WTC11 (cell line): ENCODE measurements at regions not wholly inside any gene's neighbourhood (a gene's known extent, or its start where the extent isn't known, plus 50 kb on each side); places are given as distances from the start of the nearest gene placed in this dataset.

Experiments
- ESRRA ChIP-seq: sonication (generic); formaldehyde crosslinking; IDR thresholded peaks from 2 replicates; pipeline ENCODE4 v1.8.1; 2022; ENCODE audit warnings: mild to moderate bottlenecking, missing genetic modification reagents, borderline replicate concordance
- GABPB1 ChIP-seq: sonication (generic); formaldehyde crosslinking; IDR thresholded peaks from 2 replicates; pipeline ENCODE4 v1.8.1; 2023; ENCODE audit warnings: mild to moderate bottlenecking, missing genetic modification reagents
- JUN ChIP-seq: sonication (generic); formaldehyde crosslinking; IDR thresholded peaks from 2 replicates; pipeline ENCODE4 v1.8.0; 2023; ENCODE audit warnings: mild to moderate bottlenecking, missing genetic modification reagents
- NFYB ChIP-seq: sonication (generic); formaldehyde crosslinking; conservative IDR thresholded peaks from 2 replicates; pipeline ENCODE4 v1.8.0; 2022; ENCODE audit warnings: low read depth, missing genetic modification reagents
- SP1 ChIP-seq: sonication (generic); formaldehyde crosslinking; conservative IDR thresholded peaks from 2 replicates; pipeline ENCODE4 v1.8.1; 2022; ENCODE audit warnings: missing genetic modification reagents
- ZNF219 ChIP-seq: sonication (generic); formaldehyde crosslinking; IDR thresholded peaks from 2 replicates; pipeline ENCODE4 v1.8.0; 2023; ENCODE audit warnings: missing genetic modification reagents, mild to moderate bottlenecking, borderline replicate concordance
- TF ChIP-seq, protein P1 (sequence below): sonication (generic); formaldehyde crosslinking; IDR thresholded peaks from 2 replicates; pipeline ENCODE4 v1.8.0; 2023; ENCODE audit warnings: mild to moderate bottlenecking, missing genetic modification reagents
- TF ChIP-seq, protein P2 (sequence below): fragments of 200-600 bp; IDR thresholded peaks from 2 replicates; pipeline ENCODE4 v1.8.0; 2022; ENCODE audit warnings: antibody characterized with exemption
- TF ChIP-seq, protein P3 (sequence below): sonication (generic); formaldehyde crosslinking; IDR thresholded peaks from 2 replicates; pipeline ENCODE4 v1.8.1; 2022; ENCODE audit warnings: low read depth, mild to moderate bottlenecking, moderate library complexity, missing genetic modification reagents, borderline replicate concordance
- TF ChIP-seq, protein P4 (sequence below): sonication (generic); formaldehyde crosslinking; IDR thresholded peaks from 2 replicates; pipeline ENCODE4 v1.8.1; 2023; ENCODE audit warnings: mild to moderate bottlenecking, moderate library complexity, missing genetic modification reagents

DNA sequence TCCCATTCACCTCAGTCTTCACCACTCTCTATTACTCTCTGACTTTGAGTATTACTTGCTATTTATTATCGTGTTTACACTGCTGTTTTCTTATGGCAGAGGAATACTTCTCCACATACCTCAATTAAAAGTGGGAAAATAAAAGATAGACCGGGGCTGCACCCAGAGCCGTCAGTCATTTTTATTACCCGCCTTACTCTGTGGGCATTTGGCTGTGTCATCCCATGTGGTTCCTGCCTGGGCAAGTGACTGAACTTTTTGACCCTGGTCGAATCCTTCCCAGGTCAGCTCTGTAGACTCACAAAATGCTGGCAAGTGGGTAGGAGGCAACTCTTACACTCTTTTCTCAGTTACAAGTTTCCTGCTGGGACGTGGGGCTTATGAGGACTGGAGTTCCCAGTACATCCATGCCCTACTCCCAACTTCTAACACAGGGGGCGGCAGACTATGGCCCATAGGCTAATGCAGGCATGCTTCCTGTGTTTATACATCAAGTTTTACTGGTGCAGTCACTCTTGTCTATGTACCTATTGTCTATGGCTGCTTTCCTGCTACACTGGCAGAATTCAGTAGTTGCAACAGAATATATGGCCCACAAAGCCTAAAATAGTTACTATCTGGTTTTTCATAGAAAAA is 69.5 kb upstream of the KCND3 start:
- TF ChIP-seq, protein P1, sequence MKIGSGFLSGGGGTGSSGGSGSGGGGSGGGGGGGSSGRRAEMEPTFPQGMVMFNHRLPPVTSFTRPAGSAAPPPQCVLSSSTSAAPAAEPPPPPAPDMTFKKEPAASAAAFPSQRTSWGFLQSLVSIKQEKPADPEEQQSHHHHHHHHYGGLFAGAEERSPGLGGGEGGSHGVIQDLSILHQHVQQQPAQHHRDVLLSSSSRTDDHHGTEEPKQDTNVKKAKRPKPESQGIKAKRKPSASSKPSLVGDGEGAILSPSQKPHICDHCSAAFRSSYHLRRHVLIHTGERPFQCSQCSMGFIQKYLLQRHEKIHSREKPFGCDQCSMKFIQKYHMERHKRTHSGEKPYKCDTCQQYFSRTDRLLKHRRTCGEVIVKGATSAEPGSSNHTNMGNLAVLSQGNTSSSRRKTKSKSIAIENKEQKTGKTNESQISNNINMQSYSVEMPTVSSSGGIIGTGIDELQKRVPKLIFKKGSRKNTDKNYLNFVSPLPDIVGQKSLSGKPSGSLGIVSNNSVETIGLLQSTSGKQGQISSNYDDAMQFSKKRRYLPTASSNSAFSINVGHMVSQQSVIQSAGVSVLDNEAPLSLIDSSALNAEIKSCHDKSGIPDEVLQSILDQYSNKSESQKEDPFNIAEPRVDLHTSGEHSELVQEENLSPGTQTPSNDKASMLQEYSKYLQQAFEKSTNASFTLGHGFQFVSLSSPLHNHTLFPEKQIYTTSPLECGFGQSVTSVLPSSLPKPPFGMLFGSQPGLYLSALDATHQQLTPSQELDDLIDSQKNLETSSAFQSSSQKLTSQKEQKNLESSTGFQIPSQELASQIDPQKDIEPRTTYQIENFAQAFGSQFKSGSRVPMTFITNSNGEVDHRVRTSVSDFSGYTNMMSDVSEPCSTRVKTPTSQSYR (CRISPR knock-in tag) = no peak
- TF ChIP-seq, protein P2, sequence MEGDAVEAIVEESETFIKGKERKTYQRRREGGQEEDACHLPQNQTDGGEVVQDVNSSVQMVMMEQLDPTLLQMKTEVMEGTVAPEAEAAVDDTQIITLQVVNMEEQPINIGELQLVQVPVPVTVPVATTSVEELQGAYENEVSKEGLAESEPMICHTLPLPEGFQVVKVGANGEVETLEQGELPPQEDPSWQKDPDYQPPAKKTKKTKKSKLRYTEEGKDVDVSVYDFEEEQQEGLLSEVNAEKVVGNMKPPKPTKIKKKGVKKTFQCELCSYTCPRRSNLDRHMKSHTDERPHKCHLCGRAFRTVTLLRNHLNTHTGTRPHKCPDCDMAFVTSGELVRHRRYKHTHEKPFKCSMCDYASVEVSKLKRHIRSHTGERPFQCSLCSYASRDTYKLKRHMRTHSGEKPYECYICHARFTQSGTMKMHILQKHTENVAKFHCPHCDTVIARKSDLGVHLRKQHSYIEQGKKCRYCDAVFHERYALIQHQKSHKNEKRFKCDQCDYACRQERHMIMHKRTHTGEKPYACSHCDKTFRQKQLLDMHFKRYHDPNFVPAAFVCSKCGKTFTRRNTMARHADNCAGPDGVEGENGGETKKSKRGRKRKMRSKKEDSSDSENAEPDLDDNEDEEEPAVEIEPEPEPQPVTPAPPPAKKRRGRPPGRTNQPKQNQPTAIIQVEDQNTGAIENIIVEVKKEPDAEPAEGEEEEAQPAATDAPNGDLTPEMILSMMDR = 0 out of 2 replicates have a peak, but pooled peaks have one; percentile 16
- TF ChIP-seq GABPB1 (no peak), ESRRA (CRISPR knock-in tag) (no peak), JUN (CRISPR knock-in tag) (no peak), SP1 (CRISPR knock-in tag) (no peak), NFYB (no peak), ZNF219 (CRISPR knock-in tag) (no peak)
- TF ChIP-seq, protein P3, sequence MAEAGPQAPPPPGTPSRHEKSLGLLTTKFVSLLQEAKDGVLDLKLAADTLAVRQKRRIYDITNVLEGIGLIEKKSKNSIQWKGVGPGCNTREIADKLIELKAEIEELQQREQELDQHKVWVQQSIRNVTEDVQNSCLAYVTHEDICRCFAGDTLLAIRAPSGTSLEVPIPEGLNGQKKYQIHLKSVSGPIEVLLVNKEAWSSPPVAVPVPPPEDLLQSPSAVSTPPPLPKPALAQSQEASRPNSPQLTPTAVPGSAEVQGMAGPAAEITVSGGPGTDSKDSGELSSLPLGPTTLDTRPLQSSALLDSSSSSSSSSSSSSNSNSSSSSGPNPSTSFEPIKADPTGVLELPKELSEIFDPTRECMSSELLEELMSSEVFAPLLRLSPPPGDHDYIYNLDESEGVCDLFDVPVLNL = no peak
- TF ChIP-seq, protein P4, sequence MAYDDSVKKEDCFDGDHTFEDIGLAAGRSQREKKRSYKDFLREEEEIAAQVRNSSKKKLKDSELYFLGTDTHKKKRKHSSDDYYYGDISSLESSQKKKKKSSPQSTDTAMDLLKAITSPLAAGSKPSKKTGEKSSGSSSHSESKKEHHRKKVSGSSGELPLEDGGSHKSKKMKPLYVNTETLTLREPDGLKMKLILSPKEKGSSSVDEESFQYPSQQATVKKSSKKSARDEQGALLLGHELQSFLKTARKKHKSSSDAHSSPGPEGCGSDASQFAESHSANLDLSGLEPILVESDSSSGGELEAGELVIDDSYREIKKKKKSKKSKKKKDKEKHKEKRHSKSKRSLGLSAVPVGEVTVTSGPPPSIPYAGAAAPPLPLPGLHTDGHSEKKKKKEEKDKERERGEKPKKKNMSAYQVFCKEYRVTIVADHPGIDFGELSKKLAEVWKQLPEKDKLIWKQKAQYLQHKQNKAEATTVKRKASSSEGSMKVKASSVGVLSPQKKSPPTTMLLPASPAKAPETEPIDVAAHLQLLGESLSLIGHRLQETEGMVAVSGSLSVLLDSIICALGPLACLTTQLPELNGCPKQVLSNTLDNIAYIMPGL (CRISPR knock-in tag) = no peak
